Endothelial cell (in vitro differentiated cells): ENCODE measurements at regions not wholly inside any gene's neighbourhood (a gene's known extent, or its start where the extent isn't known, plus 50 kb on each side); places are given as distances from the start of the nearest gene placed in this dataset.

ENCODE experiments used
- DNase-seq: peaks from one replicate; pipeline ENCODE4 v3.0.0; 2021; ENCODE audit warnings: low spot score
- H3K27ac Mint-ChIP-seq: one replicate; pipeline ENCODE4 v1.8.0; 2021; ENCODE audit warnings: mixed read lengths, inconsistent platforms; ENCODE audit not compliant: unreplicated experiment
- H3K27me3 Mint-ChIP-seq: one replicate; pipeline ENCODE4 v1.8.0; 2021; ENCODE audit warnings: mild to moderate bottlenecking, moderate library complexity, mixed read lengths, inconsistent platforms; ENCODE audit not compliant: unreplicated experiment
- H3K36me3 Mint-ChIP-seq: one replicate; pipeline ENCODE4 v1.8.0; 2021; ENCODE audit warnings: mild to moderate bottlenecking, low read depth, mixed read lengths, inconsistent platforms; ENCODE audit not compliant: unreplicated experiment
- H3K4me1 Mint-ChIP-seq: one replicate; pipeline ENCODE4 v1.8.0; 2021; ENCODE audit warnings: mild to moderate bottlenecking, mixed read lengths, inconsistent platforms; ENCODE audit not compliant: unreplicated experiment
- H3K4me3 Mint-ChIP-seq: one replicate; pipeline ENCODE4 v1.8.0; 2021; ENCODE audit warnings: mild to moderate bottlenecking, mixed read lengths, inconsistent platforms; ENCODE audit not compliant: unreplicated experiment
- H3K9me3 Mint-ChIP-seq: one replicate; pipeline ENCODE4 v1.8.0; 2021; ENCODE audit warnings: mixed read lengths, inconsistent platforms; ENCODE audit not compliant: unreplicated experiment
- CTCF ChIP-seq: fragments of 200-600 bp; sonication (generic); IDR thresholded peaks from one replicate; pipeline ENCODE4 v1.5.0; 2021; ENCODE audit warnings: antibody characterized with exemption; ENCODE audit not compliant: unreplicated experiment

GRCh38 chr1:39089931-39090521, 63.9 kb downstream of the NDUFS5 start:
- Mint-ChIP-seq H3K4me1 (peaks cover 15% of the 10 kb centered on the region), H3K27me3 (peaks cover 9% of the 10 kb centered on the region), H3K9me3 (no peaks in the 10 kb centered on the region), H3K27ac (no peak overlapping the region), H3K4me3 (no peak overlapping the region), H3K36me3 (no peaks in the 10 kb centered on the region)
- no peak for TF ChIP-seq CTCF
- no peak for DNase-seq

GRCh38 chr1:39090757-39091380, 64.7 kb downstream of the NDUFS5 start:
- H3K4me3 Mint-ChIP-seq: no peak overlapping the region
- peaks cover 8% of the 10 kb centered on the region for H3K27me3 Mint-ChIP-seq
- peaks cover 15% of the 10 kb centered on the region for H3K4me1 Mint-ChIP-seq
- no peaks in the 10 kb centered on the region for H3K9me3 Mint-ChIP-seq
- DNase-seq: no peak
- H3K27ac Mint-ChIP-seq: no peak overlapping the region
- H3K36me3 Mint-ChIP-seq: no peaks in the 10 kb centered on the region
- TF ChIP-seq CTCF: no peak

- Mint-ChIP-seq H3K4me1 (peaks cover 15% of the 10 kb centered on the region), H3K27me3 (peaks cover 5% of the 10 kb centered on the region), H3K9me3 (no peaks in the 10 kb centered on the region), H3K36me3 (no peaks in the 10 kb centered on the region), H3K27ac (no peak overlapping the region), H3K4me3 (no peak overlapping the region)
- DNase-seq: peak; percentile 54
- TF ChIP-seq CTCF: peak; percentile 49
Measured at GRCh38 chr1:39091845-39092645, 65.9 kb downstream of the NDUFS5 start.

GRCh38 chr1:39094685-39095084, 68.5 kb downstream of the NDUFS5 start:
- TF ChIP-seq CTCF: no peak
- Mint-ChIP-seq H3K4me1 (peaks cover 12% of the 10 kb centered on the region), H3K4me3 (no peak overlapping the region), H3K36me3 (no peaks in the 10 kb centered on the region), H3K9me3 (no peaks in the 10 kb centered on the region), H3K27me3 (peaks cover 6% of the 10 kb centered on the region), H3K27ac (no peak overlapping the region)
- no peak for DNase-seq
